Coronary artery (tissue), 2 donors: ENCODE measurements at regions not wholly inside any gene's neighbourhood (a gene's known extent, or its start where the extent isn't known, plus 50 kb on each side); places are given as distances from the start of the nearest gene placed in this dataset.

Experiments used
- DNase-seq: peaks from one replicate; pipeline ENCODE4 v3.0.0-alpha.2; 2017; ENCODE audit warnings: low spot score
- H3K27ac ChIP-seq, 2 donors: fragments of 200-600 bp; sonication (generic); one replicate each; pipeline ENCODE4 v1.5.1; 2016 to 2019
- H3K4me3 ChIP-seq: fragments of 200-600 bp; sonication (generic); 2 replicates; pipeline ENCODE4 v1.5.1; 2016; ENCODE audit warnings: mild to moderate bottlenecking, moderate library complexity
- TF ChIP-seq, protein P1 (sequence below): fragments of 200-600 bp; sonication (generic); IDR thresholded peaks from one replicate; pipeline ENCODE4 v1.5.1; 2019; ENCODE audit warnings: antibody characterized with exemption

DNA sequence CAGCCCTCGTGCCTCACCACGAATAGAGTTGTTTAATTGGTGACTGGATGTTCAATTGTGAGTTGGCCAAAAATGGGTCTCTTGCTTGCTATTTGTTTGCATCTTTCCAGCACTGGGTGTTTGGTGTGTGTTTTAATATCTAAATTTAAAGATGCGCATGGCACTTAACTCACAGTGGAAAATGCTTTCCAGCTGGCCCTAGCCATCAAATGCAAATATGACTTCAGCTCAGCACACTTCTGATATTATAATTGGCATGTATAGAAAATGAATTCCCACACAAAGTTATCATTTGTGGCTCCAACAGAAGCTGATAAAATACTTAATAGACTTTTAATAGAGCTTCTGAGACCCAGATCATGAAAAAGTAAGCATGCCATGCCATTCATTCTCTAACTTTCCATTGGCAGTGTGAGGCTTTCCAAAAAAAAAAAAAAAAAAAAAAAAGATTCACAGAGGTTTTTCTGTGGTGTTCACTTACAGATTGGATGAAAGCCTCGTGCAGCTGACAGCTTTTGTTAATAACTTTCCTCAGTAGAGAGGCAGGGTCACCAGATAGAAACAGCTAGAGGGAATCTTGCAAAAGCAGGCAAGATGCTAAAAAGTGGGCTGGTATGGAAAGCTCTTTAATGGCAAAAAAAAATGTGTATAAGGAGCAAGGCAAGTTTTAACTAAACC lies 425.2 kb downstream of the GALC start:
- DNase-seq = no peak

DNA sequence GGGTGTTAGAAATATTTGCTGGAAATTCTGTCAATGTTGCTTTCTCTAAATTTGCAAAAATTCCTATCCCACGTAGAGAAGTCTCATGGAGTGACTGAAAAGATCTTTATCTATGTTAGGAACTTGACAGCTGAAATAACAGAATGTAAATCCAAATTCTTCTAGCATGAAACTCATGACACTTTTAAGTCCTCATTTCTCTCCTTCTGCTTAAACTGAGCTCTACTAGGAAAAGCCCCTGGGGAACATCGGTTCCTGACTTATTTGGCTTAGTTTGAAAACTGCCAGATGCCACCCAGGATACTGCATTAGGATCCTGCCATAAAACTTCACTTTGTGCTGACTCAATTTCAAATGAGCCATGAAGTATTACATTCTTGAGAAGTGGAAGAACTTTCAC lies 426.0 kb downstream of the GALC start:
- Histone ChIP-seq H3K27ac (no peak overlapping the region), H3K4me3 (no peak overlapping the region)
- TF ChIP-seq, protein P1, sequence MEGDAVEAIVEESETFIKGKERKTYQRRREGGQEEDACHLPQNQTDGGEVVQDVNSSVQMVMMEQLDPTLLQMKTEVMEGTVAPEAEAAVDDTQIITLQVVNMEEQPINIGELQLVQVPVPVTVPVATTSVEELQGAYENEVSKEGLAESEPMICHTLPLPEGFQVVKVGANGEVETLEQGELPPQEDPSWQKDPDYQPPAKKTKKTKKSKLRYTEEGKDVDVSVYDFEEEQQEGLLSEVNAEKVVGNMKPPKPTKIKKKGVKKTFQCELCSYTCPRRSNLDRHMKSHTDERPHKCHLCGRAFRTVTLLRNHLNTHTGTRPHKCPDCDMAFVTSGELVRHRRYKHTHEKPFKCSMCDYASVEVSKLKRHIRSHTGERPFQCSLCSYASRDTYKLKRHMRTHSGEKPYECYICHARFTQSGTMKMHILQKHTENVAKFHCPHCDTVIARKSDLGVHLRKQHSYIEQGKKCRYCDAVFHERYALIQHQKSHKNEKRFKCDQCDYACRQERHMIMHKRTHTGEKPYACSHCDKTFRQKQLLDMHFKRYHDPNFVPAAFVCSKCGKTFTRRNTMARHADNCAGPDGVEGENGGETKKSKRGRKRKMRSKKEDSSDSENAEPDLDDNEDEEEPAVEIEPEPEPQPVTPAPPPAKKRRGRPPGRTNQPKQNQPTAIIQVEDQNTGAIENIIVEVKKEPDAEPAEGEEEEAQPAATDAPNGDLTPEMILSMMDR = no peak
- no peak for DNase-seq

More for the DNA sequence above, 425.2 kb downstream of the GALC start:
- Histone ChIP-seq H3K4me3 (no peak overlapping the region), H3K27ac (no peak overlapping the region)
- TF ChIP-seq, protein P1 = no peak

GRCh38 chr14:87547536-87547935 lies 445.4 kb downstream of the GALC start:
- TF ChIP-seq, protein P1 = no peak
- no peak overlapping the region for H3K27ac ChIP-seq
- DNase-seq = no peak
- H3K4me3 ChIP-seq = no peak overlapping the region

DNA sequence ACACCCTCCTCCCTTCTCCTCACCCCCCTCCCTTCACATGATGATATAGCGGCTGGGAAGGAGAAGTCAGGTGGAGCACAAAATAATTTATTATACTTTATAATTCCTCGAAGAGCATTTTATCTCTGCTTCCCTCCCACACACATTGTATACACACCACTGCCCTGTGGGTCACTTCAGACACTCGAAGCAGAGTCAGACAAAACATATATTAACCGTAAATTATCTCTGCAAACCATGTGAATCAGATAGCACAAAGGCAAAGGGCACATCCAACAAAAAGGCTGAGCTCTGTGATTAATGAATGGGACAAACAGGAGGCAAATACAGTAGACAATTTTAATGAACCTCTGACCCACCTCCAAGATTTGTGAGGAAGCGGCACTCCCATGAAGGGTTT lies 450.7 kb downstream of the GALC start:
- TF ChIP-seq, protein P1 = no peak
- H3K27ac ChIP-seq = no peak overlapping the region
- H3K4me3 ChIP-seq = no peak overlapping the region
- no peak for DNase-seq

DNA sequence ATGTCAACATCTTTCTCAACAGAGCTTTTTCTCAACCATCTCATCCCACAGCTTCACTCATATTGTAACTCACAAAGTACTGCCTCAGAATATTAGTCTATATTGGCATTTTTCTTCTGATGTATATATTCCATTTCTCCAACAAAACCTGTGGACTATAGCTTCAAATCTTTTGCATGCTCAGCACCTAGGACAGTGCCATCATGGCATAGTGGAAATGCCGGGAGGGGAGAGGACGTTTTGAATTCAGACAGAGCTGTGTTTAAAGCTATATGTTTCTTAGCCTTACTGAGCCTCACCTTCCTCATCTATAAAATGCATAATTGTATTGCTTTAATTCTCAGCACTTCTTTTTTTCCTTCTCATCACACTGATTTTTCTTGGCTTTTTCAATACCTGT lies 452.6 kb downstream of the GALC start:
- Histone ChIP-seq H3K27ac (no peak overlapping the region), H3K4me3 (no peak overlapping the region)
- DNase-seq = no peak
- TF ChIP-seq, protein P1 = no peak

DNA sequence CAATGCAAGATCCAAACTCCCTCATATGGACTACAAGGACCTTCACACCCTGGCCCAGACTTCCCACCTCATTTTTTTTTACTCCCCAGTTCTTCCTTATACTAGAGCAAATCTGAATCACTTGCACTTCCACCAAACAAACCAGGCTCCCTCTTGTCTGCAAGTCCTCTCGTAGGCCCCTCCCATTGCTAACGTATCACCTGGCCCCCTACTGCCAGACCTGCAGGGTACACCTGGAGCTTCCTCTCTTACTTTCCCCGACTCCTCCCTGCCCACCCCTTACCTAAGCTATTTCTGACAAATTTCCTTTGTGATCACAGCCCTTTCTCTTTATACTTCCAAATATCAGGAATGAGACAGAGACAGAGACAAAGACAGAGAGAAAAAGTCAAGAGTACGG lies 463.9 kb downstream of the GALC start:
- TF ChIP-seq, protein P1 = no peak
- DNase-seq = no peak
- Histone ChIP-seq H3K27ac (no peak overlapping the region), H3K4me3 (no peak overlapping the region)

DNA sequence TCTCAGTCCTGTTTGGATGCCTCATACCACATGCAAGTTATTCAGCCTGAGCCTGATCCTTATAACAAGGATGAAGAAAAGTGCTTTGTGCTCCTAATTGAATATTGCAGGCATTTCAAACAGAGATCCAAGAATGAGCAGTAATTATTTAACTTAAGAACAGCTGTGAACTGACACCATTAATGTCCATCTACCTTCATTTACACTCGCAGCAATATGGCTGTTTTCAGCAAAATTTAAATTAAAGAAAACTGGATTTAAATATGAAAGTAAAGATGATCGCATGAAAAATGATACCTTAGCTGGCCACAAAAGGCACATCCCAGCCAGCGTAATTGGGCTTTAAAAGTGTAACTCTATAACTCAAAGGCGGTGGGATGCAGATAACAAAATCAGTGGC lies 466.3 kb downstream of the GALC start:
- Histone ChIP-seq H3K4me3 (no peak overlapping the region), H3K27ac (no peak overlapping the region)
- no peak for DNase-seq
- TF ChIP-seq, protein P1 = no peak
